HL-60 (cell line): ENCODE measurements at regions not wholly inside any gene's neighbourhood (a gene's known extent, or its start where the extent isn't known, plus 50 kb on each side); places are given as distances from the start of the nearest gene placed in this dataset.

Source experiments
- DNase-seq, 2 experiments: peaks; one replicate each; pipeline ENCODE4 v3.0.0-alpha.2; 2010 to 2020; ENCODE audit warnings: low read depth in 1 of 2, low spot score in 1 of 2
- H3K27ac ChIP-seq: fragments of 250-450 bp; sonication (Bioruptor Pico); replicated peaks from 2 replicates; pipeline ENCODE4 v1.5.1; 2020; ENCODE audit warnings: mild to moderate bottlenecking, moderate library complexity
- H3K27me3 ChIP-seq: fragments of 250-450 bp; sonication (Bioruptor Pico); 2 replicates; pipeline ENCODE4 v1.5.1; 2021; ENCODE audit warnings: mild to moderate bottlenecking, moderate library complexity; ENCODE audit not compliant: insufficient read depth, poor library complexity, severe bottlenecking
- H3K4me3 ChIP-seq: replicated peaks from 2 replicates; pipeline ENCODE4 v1.5.1; 2011; ENCODE audit warnings: mild to moderate bottlenecking, control low read depth, low read length; ENCODE audit not compliant: insufficient read depth
- CTCF ChIP-seq: IDR thresholded peaks from one replicate; pipeline ENCODE4 v1.5.1; 2011; ENCODE audit warnings: low read length, control low read depth, inconsistent platforms; ENCODE audit not compliant: insufficient read depth
- GABPA ChIP-seq: IDR thresholded peaks from 2 replicates; pipeline ENCODE4 v1.6.1; 2012; ENCODE audit warnings: low read depth
- POLR2AphosphoS5 ChIP-seq: IDR thresholded peaks from 2 replicates; pipeline ENCODE4 v1.6.1; 2012; ENCODE audit warnings: low read depth
- SPI1 ChIP-seq: IDR thresholded peaks from 2 replicates; pipeline ENCODE4 v1.6.1; 2012; ENCODE audit warnings: low read depth, mild to moderate bottlenecking, borderline replicate concordance
- TF ChIP-seq, protein P1 (sequence below): IDR thresholded peaks from 2 replicates; pipeline ENCODE4 v1.6.1; 2012; ENCODE audit warnings: low read depth; ENCODE audit not compliant: insufficient replicate concordance

- TF ChIP-seq GABPA (no peak), POLR2AphosphoS5 (no peak), SPI1 (no peak), CTCF (no peak)
- TF ChIP-seq, protein P1, sequence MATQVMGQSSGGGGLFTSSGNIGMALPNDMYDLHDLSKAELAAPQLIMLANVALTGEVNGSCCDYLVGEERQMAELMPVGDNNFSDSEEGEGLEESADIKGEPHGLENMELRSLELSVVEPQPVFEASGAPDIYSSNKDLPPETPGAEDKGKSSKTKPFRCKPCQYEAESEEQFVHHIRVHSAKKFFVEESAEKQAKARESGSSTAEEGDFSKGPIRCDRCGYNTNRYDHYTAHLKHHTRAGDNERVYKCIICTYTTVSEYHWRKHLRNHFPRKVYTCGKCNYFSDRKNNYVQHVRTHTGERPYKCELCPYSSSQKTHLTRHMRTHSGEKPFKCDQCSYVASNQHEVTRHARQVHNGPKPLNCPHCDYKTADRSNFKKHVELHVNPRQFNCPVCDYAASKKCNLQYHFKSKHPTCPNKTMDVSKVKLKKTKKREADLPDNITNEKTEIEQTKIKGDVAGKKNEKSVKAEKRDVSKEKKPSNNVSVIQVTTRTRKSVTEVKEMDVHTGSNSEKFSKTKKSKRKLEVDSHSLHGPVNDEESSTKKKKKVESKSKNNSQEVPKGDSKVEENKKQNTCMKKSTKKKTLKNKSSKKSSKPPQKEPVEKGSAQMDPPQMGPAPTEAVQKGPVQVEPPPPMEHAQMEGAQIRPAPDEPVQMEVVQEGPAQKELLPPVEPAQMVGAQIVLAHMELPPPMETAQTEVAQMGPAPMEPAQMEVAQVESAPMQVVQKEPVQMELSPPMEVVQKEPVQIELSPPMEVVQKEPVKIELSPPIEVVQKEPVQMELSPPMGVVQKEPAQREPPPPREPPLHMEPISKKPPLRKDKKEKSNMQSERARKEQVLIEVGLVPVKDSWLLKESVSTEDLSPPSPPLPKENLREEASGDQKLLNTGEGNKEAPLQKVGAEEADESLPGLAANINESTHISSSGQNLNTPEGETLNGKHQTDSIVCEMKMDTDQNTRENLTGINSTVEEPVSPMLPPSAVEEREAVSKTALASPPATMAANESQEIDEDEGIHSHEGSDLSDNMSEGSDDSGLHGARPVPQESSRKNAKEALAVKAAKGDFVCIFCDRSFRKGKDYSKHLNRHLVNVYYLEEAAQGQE = no peak
- no peak overlapping the region for H3K27ac ChIP-seq
- DNase-seq = no peak
- no peaks in the 10 kb centered on the region for H3K27me3 ChIP-seq
- no peak overlapping the region for H3K4me3 ChIP-seq
Observed at GRCh38 chr10:36181426-36182178, 539.5 kb upstream of the FZD8 start.

DNA sequence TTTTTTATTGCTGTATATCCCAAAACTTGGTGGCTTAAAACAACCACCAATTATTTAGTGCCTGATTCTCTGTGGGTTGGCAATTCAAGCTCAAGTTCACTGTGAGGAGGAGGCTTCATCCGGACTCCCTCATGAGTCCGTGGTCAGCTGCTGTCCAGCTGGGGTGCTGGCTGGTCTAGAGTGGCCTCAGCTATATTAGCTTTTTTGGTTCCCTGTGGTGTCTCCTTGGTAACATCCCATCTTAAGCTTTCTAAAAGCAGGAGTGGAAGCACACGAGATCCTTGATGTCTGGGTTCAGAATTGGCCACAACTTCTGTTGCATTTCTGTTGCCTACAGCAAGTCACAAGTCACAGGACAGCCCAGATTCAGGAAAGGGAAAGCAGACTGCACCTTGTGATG is 536.5 kb upstream of the FZD8 start:
- TF ChIP-seq POLR2AphosphoS5 = no peak
- no peak for TF ChIP-seq CTCF
- no peak for TF ChIP-seq GABPA
- TF ChIP-seq SPI1 = no peak
- TF ChIP-seq, protein P1 = no peak
- no peak overlapping the region for H3K27ac ChIP-seq
- H3K27me3 ChIP-seq = no peaks in the 10 kb centered on the region
- H3K4me3 ChIP-seq = no peak overlapping the region
- no peak for DNase-seq

DNA sequence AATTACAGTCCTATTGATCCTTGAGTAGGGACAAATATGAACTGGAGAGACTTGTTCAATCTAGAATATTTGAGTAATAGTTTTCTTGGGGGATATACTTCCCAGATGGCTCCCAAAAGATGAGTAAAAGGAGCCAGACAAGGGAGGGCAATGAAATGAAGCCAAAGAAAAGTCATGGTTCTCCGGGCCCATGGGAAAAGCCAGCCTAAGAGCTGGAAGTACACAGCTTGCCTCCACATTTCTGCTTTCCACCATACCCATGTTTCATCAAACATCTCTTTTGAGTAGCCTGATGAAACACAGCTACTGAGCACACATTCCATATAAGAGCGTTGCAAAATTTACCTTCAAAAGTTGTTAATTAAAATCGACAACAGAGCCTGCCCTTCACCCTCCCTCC is 535.0 kb upstream of the FZD8 start:
- no peaks in the 10 kb centered on the region for H3K27me3 ChIP-seq
- H3K4me3 ChIP-seq = no peak overlapping the region
- no peak for DNase-seq
- no peak for TF ChIP-seq CTCF
- TF ChIP-seq SPI1 = no peak
- TF ChIP-seq POLR2AphosphoS5 = no peak
- no peak for TF ChIP-seq GABPA
- TF ChIP-seq, protein P1 = no peak
- H3K27ac ChIP-seq = no peak overlapping the region
